GM19035 (cell line): ENCODE measurements at regions not wholly inside any gene's neighbourhood (a gene's known extent, or its start where the extent isn't known, plus 50 kb on each side); places are given as distances from the start of the nearest gene placed in this dataset.
"Not testable (repeated sequence)": the region's sequence is repeated elsewhere in the genome, so short reads cannot be mapped to it uniquely, and the experiment has no call there.

Source experiments
- ATAC-seq: cut with Tn5 transposase; IDR thresholded peaks from one replicate; pipeline ENCODE4 v1.9.1; 2021; ENCODE audit not compliant: unreplicated experiment

DNA sequence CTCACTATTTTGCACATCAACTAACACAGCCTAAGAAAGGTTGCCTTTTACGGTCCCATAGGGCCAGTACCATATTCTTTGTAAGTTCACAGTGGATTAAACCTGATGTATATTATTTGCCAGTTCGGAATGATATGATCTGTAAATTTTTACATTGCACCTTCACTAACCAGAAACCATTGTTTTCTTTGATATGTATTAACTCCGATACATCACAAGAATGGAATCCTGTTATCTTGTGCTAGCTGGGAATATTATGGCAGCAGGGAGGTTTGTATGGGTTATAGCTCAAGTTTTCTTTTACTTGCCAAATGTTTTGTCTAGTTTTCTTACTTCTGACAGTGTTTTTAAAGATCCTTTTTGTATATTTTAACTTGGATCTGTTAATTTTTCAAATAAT, 51.4 kb upstream of the S1PR1 start:
- no peak for ATAC-seq

- ATAC-seq, result no peak
These were observed 53.5 kb upstream of the S1PR1 start for GRCh38 chr1:101183388-101183699.

GRCh38 chr1:101182627-101183387, 54.0 kb upstream of the S1PR1 start:
- ATAC-seq, result no peak

- ATAC-seq, result no peak
These were observed 54.9 kb upstream of the S1PR1 start for GRCh38 chr1:101181930-101182329.

DNA sequence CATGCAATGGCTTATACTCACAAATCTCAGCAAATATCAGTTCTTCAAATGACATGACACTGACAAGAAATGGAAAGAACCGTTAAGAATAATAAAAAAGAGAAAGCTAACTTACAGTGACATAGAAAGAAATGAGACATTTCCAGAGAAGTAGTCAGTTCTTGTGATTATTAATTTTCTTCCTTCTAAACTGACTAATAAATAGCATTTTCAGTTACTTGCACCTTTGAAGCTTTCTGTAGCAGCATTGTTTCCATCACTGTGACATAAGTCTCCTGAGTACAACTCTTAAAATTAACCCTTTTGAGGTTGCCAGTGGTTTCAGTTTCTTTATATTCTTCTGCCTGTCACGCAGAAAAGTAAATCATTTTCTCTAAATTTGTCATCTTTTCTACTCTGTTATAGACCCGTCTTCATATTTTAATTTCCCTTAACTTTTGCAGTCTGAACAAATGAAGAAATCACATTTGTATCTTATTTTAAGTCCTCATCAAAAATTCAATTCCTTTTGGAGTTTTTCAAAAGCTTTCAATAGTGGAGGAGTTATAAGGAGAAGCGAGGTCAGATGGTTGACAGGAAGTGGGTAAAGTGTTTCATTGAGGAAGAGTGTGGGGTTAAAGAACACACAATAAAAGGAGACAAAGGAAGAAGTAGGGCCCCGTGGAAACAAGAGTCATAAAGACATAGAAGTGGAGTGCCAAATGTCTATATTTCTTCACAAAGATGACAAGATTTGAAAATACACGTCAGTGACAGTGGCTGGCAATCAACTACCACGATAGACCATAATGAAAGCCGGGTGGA, 57.9 kb upstream of the S1PR1 start:
- peak; percentile 89 for ATAC-seq

DNA sequence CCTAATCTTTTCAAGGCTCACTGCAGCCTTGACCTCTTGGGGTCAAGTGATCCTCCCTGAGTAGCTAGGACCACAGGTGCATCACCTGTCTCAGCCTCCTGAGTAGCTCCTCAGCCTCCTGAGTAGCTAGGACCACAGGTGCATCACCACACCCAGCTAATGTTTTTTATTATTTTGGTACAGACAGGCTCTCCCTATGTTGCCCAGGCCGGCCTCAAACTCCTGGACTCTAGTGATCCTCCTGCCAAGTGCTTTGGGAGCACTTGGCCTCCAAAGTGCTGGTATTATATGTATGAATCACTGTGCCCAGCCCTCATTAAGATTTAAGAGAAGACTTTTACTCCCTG, 58.5 kb upstream of the S1PR1 start:
- no peak for ATAC-seq

DNA sequence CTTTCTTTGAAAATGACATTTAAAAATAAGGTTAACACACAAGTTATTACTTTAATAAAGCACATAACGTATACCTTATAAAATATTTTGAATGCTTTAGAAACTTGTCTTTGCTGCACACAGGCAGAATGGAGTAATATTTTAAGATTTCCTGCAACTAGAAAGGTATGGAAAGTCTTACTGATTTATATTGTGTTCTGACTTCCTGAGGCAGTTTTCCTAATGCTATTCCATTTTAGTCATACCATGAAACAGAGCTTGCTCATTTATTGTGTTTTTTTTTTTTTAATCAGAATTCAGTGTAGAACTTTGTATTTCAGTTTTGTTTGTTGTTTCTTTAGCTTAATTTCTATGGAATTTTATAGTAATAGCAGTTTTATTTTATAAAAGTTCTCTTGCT, 60.9 kb upstream of the S1PR1 start:
- ATAC-seq, result no peak

GRCh38 chr1:101175466-101175865, 61.4 kb upstream of the S1PR1 start:
- ATAC-seq, result no peak

DNA sequence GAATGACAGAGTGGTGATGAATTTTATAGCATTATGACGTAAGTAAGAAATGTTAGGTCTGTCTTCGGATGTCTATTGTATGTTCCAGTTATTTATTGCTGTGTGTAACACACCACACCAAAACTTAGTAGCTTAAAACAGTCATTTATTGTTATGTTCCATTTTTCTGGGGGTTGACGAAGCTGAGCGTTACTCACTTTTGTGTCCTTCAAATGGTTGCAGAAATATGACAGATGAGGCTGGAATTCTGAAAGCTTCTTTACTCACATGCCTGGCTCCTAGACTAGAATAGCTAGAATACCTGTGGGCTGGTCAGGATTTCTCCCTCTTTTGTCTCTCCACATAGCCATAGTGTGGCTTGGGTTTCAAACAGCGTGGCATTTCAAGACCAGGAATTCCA, 62.1 kb upstream of the S1PR1 start:
- no peak for ATAC-seq

DNA sequence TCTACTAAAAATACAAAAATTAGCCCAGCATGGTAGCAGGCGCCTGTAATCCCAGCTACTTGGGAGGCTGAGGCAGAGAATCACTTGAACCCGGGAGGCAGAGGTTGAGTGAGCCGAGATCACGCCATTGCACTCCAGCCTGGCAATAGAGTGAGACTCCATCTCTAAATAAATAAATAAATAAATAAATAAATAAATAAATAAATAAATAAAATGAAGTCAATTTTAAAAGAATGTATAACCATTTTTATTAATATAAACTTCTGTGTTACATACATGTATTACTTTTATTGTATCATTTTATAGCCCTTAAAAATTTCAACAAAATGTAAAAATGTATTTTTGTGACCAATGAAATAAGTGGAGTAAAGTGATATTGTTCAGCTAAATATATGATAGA, 62.5 kb upstream of the S1PR1 start:
- not testable (repeated sequence) for ATAC-seq

DNA sequence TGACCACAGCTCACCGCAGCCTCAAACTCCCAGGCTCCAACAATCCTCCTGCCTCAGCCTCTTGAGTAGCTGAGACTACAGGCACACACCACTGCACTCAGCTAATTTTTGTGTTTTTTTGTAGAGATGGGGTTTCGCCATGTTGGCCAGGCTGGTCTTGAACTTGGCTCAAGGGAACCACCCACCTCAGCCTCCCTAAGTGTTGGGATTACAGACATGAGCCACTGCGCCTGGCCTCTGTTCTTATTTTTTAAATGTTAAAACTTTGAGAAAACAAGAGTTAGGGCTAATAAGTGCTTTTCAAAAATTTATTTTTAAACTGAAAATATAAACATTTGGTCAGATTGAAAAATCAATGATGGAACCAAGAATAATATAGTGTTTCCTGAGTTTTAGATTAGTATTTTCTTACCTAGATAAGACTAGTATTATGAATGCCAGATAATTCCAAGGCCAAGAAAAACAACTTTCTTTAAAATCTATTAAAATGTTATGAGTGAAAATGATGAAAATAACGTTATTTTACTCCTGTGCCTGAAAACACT, 66.2 kb upstream of the S1PR1 start:
- ATAC-seq, result no peak

- ATAC-seq, result no peak
These were observed 68.9 kb upstream of the S1PR1 start for GRCh38 chr1:101167891-101168290.

DNA sequence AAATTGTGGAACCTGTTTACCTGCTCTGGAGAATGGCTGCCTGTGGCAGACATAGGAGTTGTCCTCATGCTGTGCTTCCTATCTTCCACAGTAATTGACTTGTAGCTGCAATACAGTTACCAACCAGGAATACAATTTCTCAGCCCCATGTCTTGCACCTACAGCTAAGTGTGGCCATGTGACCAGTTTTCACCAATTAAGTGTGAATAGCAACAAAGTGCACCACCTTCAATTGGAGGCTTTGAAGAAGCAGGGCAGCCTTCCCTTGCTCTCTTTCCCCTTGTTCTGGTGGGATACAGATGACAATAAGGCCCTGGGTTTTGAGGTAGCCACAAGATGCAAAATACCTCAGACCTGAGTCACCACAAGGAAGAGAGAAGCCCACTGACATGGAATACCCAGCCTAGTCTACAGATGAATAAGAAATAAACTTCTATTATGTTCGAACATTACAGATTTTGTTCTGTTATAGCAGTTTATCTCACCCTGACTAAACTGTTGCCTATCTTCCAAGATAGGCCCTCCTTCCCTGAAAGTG, 70.2 kb upstream of the S1PR1 start:
- ATAC-seq, result no peak

- no peak for ATAC-seq
These were observed 70.9 kb upstream of the S1PR1 start for GRCh38 chr1:101165954-101166353.

GRCh38 chr1:101165532-101165931, 71.3 kb upstream of the S1PR1 start:
- ATAC-seq, result no peak

DNA sequence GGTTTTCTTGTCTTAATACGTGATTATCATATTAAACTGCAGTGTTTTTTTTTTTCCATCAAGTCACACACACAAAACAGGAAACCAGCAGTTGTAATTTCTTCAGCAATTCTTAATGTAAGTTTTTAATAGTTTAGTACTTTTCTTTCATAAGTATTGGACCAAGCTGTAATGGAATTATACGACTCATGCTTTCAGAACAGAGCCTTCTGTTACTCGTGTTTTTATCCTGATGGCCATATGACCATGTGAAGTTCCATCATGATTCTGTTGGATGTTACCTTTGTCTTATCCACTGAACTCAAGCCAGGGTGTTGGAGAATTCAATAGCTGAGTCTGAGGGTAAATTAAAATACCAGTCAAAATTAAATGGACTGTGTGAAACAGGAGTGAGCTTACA, 72.0 kb upstream of the S1PR1 start:
- ATAC-seq, result no peak

- no peak for ATAC-seq
These were observed 73.8 kb upstream of the S1PR1 start for GRCh38 chr1:101162736-101163735.

DNA sequence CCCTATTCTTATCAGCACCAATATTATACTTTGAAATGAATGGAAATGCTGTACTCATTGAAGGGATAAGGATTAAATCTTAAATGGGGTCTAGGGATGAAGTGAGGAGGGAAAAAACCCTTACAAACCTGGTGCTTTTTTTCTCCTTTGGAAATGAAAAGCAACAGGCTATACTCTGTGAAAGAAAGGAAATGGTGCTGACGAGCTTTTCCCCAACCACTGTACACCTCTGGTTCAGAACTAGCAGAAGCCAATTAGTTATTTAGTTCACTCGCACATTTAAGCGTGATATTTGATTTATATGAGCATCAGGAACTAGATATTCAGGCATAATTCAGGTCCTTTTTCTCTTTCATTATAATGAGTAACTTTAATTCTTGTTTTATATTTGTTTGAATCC, 74.5 kb upstream of the S1PR1 start:
- ATAC-seq, result no peak

- no peak for ATAC-seq
These were observed 75.2 kb upstream of the S1PR1 start for GRCh38 chr1:101161619-101162018.

- no peak for ATAC-seq
These were observed 78.4 kb upstream of the S1PR1 start for GRCh38 chr1:101158424-101158823.

DNA sequence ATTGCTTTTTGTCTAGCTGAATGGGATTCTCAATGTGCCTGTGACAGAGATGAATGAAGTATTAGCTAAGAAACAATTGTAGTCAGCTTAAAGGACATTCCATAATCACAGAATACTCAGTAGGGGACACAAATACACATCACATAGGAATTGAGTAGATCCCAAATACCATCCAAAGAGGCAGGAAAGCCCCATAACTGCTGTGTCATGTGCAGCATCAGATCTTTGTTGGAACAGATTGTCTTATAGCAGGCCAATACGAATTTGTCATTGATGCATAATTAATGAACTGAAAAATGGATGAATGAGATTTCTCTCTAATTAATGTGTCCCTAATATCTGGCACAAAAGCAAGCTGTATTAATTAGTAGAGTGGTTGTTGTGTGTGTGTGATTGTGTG, 82.3 kb upstream of the S1PR1 start:
- ATAC-seq, result no peak
